AG10803 (cell line): ENCODE measurements at regions not wholly inside any gene's neighbourhood (a gene's known extent, or its start where the extent isn't known, plus 50 kb on each side); places are given as distances from the start of the nearest gene placed in this dataset.

Experiments used
- DNase-seq: peaks from one replicate; pipeline ENCODE4 v3.0.0; 2010; ENCODE audit warnings: low read depth
- H3K4me3 ChIP-seq: 2 replicates; pipeline ENCODE4 v1.5.1; 2011; ENCODE audit warnings: mild to moderate bottlenecking, low read length, control low read depth
- TF ChIP-seq, protein P1 (sequence below): conservative IDR thresholded peaks from 2 replicates; pipeline ENCODE4 v1.5.1; 2011; ENCODE audit warnings: mild to moderate bottlenecking, low read length, control low read depth, inconsistent platforms

DNA sequence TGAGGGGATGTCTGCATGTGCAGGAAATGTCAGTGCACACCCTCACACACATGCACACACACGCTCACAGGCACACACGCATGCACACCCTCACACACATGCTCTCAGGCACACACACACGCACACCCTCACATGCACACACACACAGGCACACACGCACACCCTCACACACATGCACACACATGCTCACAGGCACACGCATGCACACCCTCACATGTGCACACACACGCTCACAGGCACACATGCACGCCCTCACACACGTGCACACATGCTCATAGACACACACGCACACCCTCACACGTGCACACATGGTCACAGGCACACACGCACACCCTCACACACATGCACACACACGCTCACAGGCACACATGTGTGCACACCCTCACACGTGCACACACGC, 77.6 kb upstream of the ZNF469 start:
- TF ChIP-seq, protein P1, sequence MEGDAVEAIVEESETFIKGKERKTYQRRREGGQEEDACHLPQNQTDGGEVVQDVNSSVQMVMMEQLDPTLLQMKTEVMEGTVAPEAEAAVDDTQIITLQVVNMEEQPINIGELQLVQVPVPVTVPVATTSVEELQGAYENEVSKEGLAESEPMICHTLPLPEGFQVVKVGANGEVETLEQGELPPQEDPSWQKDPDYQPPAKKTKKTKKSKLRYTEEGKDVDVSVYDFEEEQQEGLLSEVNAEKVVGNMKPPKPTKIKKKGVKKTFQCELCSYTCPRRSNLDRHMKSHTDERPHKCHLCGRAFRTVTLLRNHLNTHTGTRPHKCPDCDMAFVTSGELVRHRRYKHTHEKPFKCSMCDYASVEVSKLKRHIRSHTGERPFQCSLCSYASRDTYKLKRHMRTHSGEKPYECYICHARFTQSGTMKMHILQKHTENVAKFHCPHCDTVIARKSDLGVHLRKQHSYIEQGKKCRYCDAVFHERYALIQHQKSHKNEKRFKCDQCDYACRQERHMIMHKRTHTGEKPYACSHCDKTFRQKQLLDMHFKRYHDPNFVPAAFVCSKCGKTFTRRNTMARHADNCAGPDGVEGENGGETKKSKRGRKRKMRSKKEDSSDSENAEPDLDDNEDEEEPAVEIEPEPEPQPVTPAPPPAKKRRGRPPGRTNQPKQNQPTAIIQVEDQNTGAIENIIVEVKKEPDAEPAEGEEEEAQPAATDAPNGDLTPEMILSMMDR, result no peak
- no peak for DNase-seq
- H3K4me3 ChIP-seq, result 0 out of 2 replicates have a peak overlapping the region, but pooled peaks have one; percentile 1

DNA sequence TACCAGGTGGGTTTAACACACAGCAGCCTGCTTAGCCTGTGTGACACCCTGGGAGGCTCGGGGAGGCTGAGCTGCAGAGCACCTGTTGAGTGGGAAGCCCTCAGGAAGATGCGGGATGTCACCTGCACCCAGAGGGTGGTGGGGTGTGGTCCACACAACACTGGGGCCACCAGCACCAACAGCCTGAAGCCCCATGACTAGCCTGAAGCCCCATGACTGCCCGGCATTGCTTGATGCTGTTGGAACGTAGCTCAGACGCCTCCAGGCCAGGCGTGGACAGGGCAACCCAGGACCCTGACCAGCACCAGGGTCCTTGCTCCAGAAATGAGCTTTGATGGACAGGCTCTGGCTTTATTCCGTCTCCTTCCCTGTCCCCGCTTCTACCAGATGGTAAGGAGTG, 76.3 kb upstream of the ZNF469 start:
- DNase-seq, result no peak
- TF ChIP-seq, protein P1, result no peak
- H3K4me3 ChIP-seq, result no peak overlapping the region

DNA sequence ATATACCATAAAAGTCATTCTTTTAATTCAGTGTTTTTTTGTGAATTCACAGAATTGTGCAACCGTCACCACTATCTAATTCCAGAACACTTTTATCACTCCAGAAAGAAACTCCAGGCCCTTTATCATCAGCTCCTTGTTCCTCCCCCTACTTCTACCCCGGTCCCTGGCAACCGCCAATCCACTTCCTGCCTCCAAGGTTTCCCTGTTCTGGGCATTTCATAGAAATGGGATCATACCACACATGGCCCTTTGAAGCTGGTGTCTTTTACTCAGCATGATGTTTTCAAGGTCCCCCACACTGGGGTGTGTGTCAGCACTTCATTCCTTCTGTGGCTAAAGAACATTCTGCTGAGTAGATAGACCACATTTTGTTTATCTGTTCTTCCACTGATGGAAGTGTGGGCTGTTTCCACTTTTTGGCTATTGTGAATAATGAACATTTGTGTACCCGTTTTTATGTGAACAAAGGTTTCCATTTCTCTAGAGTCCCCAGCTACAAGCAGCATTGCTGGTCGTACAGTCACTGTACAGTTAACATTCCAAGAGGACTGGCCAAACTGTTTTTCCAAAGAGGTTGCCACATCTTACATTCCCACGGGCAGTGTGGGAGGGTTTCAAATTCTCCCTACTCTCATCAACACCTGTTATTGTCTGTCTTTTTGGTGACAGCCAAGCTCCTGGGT, 75.8 kb upstream of the ZNF469 start:
- TF ChIP-seq, protein P1, result no peak

DNA sequence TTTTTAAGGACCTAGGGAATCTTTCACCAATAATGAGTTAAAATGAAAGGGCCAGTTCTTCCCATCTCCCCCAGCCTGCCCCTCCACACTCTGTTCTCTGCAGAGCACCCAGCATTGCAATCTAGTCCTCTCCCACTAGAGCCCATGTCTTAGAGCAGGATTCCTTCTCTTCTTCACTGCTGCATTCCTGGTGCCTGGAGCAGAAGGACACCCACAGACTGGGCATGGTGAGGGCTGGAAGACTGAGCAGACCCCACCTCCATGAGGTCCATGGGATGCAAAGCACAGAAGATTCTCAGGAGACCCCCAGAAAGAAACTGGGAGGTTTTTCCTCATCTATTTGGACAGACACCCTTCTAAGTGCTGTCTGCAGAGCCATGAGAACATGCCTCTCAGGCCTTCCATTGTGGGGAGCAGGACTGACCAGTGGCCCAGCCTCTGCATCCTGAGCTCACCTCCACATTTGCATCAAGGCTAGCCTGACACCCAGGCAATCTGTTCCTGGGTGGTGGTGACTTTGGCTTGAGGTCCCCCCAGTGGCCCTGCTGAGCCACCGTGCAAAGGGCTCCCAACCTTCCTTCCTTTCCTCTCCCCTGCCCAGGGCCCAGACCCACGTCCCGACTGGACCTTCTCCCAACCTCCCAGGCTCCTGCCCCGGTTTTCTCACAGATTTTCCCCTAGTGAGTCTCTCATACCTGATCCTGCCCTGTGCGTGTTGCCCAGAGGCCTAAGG, 74.2 kb upstream of the ZNF469 start:
- no peak overlapping the region for H3K4me3 ChIP-seq
- TF ChIP-seq, protein P1, result peak; percentile 14; the same call in 1 of the 2 replicates
- DNase-seq, result no peak

More for the DNA sequence above, 75.8 kb upstream of the ZNF469 start:
- no peak overlapping the region for H3K4me3 ChIP-seq
- DNase-seq, result peak; percentile 99

DNA sequence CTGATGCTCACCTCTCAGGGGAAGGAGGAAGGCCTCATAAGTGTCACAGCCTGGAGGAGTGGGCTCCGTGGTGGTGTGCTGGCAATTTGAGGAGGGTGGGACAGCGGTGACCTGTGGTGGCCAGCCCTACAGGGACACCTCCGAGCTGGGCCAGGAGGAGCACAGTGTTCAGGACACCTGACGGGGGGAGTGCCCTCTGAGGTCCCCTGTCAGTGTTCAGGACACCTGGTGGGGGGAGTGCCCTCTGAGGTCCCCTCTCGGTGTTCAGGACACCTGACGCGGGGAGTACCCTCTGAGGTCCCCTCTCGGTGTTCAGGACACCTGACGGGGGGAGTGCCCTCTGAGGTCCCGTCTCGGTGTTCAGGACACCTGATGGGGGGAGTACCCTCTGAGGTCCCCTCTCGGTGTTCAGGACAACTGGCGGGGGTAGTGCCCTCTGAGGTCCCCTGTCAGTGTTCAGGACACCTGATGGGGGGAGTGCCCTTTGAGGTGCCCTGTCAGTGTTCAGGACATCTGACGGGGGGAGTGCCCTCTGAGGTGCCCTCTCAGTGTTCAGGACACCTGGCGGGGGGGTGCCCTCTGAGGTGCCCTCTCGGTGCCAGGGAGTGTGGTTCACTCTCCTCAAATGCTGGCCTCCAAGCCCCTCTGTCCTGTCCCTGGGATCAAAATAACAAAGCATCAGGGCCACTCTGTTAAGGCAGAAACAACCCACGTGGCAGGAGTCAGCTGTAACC, 73.4 kb upstream of the ZNF469 start:
- H3K4me3 ChIP-seq, result no peak overlapping the region
- TF ChIP-seq, protein P1, result no peak
- DNase-seq, result no peak

DNA sequence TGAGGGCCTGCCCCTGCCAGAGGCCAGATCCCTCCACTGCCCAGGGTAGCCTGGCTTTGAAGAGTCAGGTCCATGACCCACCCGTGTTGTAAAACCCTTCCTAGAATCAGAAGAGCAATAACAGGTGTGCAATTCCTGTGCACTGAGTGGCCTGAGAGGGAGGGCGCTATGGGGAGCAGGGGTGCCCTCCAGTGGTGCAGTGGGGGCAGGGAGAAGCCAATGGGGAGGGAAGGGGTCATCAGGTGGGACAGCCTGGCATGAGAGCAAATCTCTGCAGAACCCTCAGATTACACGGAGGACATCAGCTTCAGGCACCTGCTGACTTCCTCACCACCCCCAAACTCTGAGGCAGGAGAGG, 72.9 kb upstream of the ZNF469 start:
- no peak overlapping the region for H3K4me3 ChIP-seq
- TF ChIP-seq, protein P1, result no peak
- DNase-seq, result no peak
